ENCODE measurements at regions not wholly inside any gene's neighbourhood (a gene's known extent, or its start where the extent isn't known, plus 50 kb on each side); places are given as distances from the start of the nearest gene placed in this dataset.

DNA sequence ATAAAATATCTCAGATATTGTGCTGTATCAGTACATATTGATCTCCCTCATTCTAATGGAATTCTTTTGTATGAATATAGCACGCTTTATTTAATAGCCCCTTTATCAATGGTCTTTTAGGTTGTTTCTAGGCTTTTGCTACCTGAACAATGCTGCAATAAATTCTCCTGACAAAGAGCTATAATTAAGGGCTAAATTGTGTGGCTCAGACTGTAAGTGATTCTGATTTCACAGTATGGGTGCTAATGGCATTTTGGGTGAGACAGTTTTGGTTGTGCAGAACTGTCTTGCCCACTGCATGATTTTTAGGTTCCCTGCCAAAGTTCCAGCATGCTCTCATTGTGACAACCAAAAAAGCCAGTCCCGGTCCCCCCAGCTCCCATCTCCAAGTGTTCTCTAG, 363.2 kb downstream of the REEP3 start:
- H3K9ac ChIP-seq (ENCODE audit: low read length): no peak overlapping the region

DNA sequence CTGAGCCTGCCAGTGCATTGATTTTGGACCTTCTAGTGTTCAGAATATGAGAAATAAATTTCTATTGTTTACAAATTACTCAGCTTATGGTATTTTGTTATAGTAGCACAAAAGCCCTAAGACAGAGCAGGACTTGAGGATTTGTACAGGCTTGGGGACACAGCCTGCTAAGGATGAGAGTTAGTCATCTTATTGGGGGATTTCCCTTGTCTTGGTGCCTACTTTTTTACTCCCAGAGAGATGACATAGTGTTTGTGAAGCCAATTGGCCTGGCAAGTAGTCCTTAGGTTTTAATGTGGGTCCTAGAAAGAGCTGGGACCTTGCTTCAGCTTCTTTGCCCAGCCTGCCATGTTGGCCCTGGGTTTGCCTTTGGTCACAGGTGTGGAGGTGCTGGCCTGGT, 364.0 kb downstream of the REEP3 start:
- Histone ChIP-seq H2AFZ (ENCODE audit: low read length) (no peak overlapping the region), H3K36me3 (ENCODE audit: insufficient read depth, low read length) (no peaks in the 10 kb centered on the region), H3K9ac (ENCODE audit: low read length) (no peak overlapping the region), H3K4me3 (ENCODE audit: low read depth, low read length, poor library complexity, severe bottlenecking) (no peak overlapping the region), H3K4me2 (ENCODE audit: low read length) (no peak overlapping the region), H4K20me1 (ENCODE audit: insufficient read depth, low read length) (no peaks in the 10 kb centered on the region), H3F3A (ENCODE audit: insufficient read depth, low read length) (no peaks in the 10 kb centered on the region), H3K9me2 (ENCODE audit: low read depth, low read length) (no peaks in the 10 kb centered on the region), H3K4me1 (ENCODE audit: insufficient read depth, low read length, severe bottlenecking) (no peaks in the 10 kb centered on the region), H3K27ac (ENCODE audit: low read depth, low read length, poor library complexity, severe bottlenecking) (no peak overlapping the region), H3K79me2 (ENCODE audit: insufficient read depth, low read length) (no peaks in the 10 kb centered on the region), H3K27me3 (ENCODE audit: insufficient read depth, low read length) (no peaks in the 10 kb centered on the region), H3K9me3 (ENCODE audit: low read length) (no peaks in the 10 kb centered on the region)
- TF ChIP-seq, protein P1, sequence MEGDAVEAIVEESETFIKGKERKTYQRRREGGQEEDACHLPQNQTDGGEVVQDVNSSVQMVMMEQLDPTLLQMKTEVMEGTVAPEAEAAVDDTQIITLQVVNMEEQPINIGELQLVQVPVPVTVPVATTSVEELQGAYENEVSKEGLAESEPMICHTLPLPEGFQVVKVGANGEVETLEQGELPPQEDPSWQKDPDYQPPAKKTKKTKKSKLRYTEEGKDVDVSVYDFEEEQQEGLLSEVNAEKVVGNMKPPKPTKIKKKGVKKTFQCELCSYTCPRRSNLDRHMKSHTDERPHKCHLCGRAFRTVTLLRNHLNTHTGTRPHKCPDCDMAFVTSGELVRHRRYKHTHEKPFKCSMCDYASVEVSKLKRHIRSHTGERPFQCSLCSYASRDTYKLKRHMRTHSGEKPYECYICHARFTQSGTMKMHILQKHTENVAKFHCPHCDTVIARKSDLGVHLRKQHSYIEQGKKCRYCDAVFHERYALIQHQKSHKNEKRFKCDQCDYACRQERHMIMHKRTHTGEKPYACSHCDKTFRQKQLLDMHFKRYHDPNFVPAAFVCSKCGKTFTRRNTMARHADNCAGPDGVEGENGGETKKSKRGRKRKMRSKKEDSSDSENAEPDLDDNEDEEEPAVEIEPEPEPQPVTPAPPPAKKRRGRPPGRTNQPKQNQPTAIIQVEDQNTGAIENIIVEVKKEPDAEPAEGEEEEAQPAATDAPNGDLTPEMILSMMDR (IDR thresholded peaks at IDR 0.05; ENCODE audit: low read length): no peak
- no peak for TF ChIP-seq EZH2 (IDR thresholded peaks at IDR 0.05; ENCODE audit: borderline replicate concordance, low read length)

More for the DNA sequence above, 363.2 kb downstream of the REEP3 start:
- Histone ChIP-seq H3F3A (ENCODE audit: insufficient read depth, low read length) (no peaks in the 10 kb centered on the region), H3K9me3 (ENCODE audit: low read length) (no peaks in the 10 kb centered on the region), H3K4me1 (ENCODE audit: insufficient read depth, low read length, severe bottlenecking) (no peaks in the 10 kb centered on the region), H3K4me3 (ENCODE audit: low read depth, low read length, poor library complexity, severe bottlenecking) (no peak overlapping the region), H3K27ac (ENCODE audit: low read depth, low read length, poor library complexity, severe bottlenecking) (no peak overlapping the region), H2AFZ (ENCODE audit: low read length) (no peak overlapping the region), H3K9me2 (ENCODE audit: low read depth, low read length) (no peaks in the 10 kb centered on the region), H3K79me2 (ENCODE audit: insufficient read depth, low read length) (no peaks in the 10 kb centered on the region), H3K4me2 (ENCODE audit: low read length) (no peak overlapping the region), H3K36me3 (ENCODE audit: insufficient read depth, low read length) (no peaks in the 10 kb centered on the region), H3K27me3 (ENCODE audit: insufficient read depth, low read length) (no peaks in the 10 kb centered on the region), H4K20me1 (ENCODE audit: insufficient read depth, low read length) (no peaks in the 10 kb centered on the region)
- no peak for TF ChIP-seq EZH2 (IDR thresholded peaks at IDR 0.05; ENCODE audit: borderline replicate concordance, low read length)
- TF ChIP-seq, protein P1 (IDR thresholded peaks at IDR 0.05; ENCODE audit: low read length): no peak

- Histone ChIP-seq H3K4me3 (ENCODE audit: low read depth, low read length, poor library complexity, severe bottlenecking) (no peak overlapping the region), H3K36me3 (ENCODE audit: insufficient read depth, low read length) (no peaks in the 10 kb centered on the region), H3K79me2 (ENCODE audit: insufficient read depth, low read length) (no peaks in the 10 kb centered on the region), H3K4me2 (ENCODE audit: low read length) (no peak overlapping the region), H3F3A (ENCODE audit: insufficient read depth, low read length) (no peaks in the 10 kb centered on the region), H3K9me3 (ENCODE audit: low read length) (no peaks in the 10 kb centered on the region), H3K9ac (ENCODE audit: low read length) (no peak overlapping the region), H3K27ac (ENCODE audit: low read depth, low read length, poor library complexity, severe bottlenecking) (no peak overlapping the region), H3K4me1 (ENCODE audit: insufficient read depth, low read length, severe bottlenecking) (no peaks in the 10 kb centered on the region), H4K20me1 (ENCODE audit: insufficient read depth, low read length) (no peaks in the 10 kb centered on the region), H2AFZ (ENCODE audit: low read length) (no peak overlapping the region), H3K27me3 (ENCODE audit: insufficient read depth, low read length) (no peaks in the 10 kb centered on the region), H3K9me2 (ENCODE audit: low read depth, low read length) (no peaks in the 10 kb centered on the region)
- TF ChIP-seq, protein P1 (IDR thresholded peaks at IDR 0.05; ENCODE audit: low read length): no peak
- TF ChIP-seq EZH2 (IDR thresholded peaks at IDR 0.05; ENCODE audit: borderline replicate concordance, low read length): no peak
Observed at GRCh38 chr10:63886281-63887022, 365.3 kb downstream of the REEP3 start.
